ENCODE measurements at regions not wholly inside any gene's neighbourhood (a gene's known extent, or its start where the extent isn't known, plus 50 kb on each side); places are given as distances from the start of the nearest gene placed in this dataset.

- TF ChIP-seq CTCF (IDR thresholded peaks at IDR 0.05; ENCODE audit: borderline replicate concordance, extremely low read depth, low read length, poor library complexity, severe bottlenecking), result no peak
- no peak for TF ChIP-seq EZH2 (IDR thresholded peaks at IDR 0.05; ENCODE audit: borderline replicate concordance, low read depth, low read length, severe bottlenecking)
These were observed 806.9 kb downstream of the GALC start for GRCh38 chr14:87185961-87186560.
